ENCODE measurements at regions not wholly inside any gene's neighbourhood (a gene's known extent, or its start where the extent isn't known, plus 50 kb on each side); places are given as distances from the start of the nearest gene placed in this dataset.
"Not testable (repeated sequence)": the region's sequence is repeated elsewhere in the genome, so short reads cannot be mapped to it uniquely, and the experiment has no call there.

GRCh38 chr2:174680221-174680620 is 82.6 kb upstream of the WIPF1 start:
- peaks cover 19% of the 10 kb centered on the region for H3K36me3 Mint-ChIP-seq (ENCODE audit: low read depth)
- ATAC-seq (no peak), DNase-seq (no peak)
- H3K27ac Mint-ChIP-seq: peak overlapping the region; percentile 6
- H3K27me3 Mint-ChIP-seq: no peaks in the 10 kb centered on the region
- peaks cover 71% of the 10 kb centered on the region for H3K4me1 Mint-ChIP-seq
- H3K4me3 Mint-ChIP-seq: peak overlapping the region; percentile 80
- no peaks in the 10 kb centered on the region for H3K9me3 Mint-ChIP-seq

- Mint-ChIP-seq H3K27ac (peak overlapping the region; percentile 15), H3K27me3 (no peaks in the 10 kb centered on the region), H3K9me3 (no peaks in the 10 kb centered on the region), H3K36me3 (ENCODE audit: low read depth) (peaks cover 21% of the 10 kb centered on the region), H3K4me1 (peaks cover 58% of the 10 kb centered on the region), H3K4me3 (no peak overlapping the region)
- peak; percentile 34 for DNase-seq
- no peak for ATAC-seq
Measured at GRCh38 chr2:174678395-174678794, 80.8 kb upstream of the WIPF1 start.

- Mint-ChIP-seq H3K4me3 (no peak overlapping the region), H3K27me3 (no peaks in the 10 kb centered on the region), H3K36me3 (ENCODE audit: low read depth) (peaks cover 34% of the 10 kb centered on the region), H3K4me1 (peaks cover 41% of the 10 kb centered on the region), H3K27ac (peak overlapping the region; percentile 20), H3K9me3 (peaks cover 11% of the 10 kb centered on the region)
- no peak for ATAC-seq
- no peak for DNase-seq
Measured at GRCh38 chr2:174675615-174676014, 78.0 kb upstream of the WIPF1 start.

- Mint-ChIP-seq H3K27me3 (no peaks in the 10 kb centered on the region), H3K9me3 (peaks cover 11% of the 10 kb centered on the region), H3K4me3 (no peak overlapping the region), H3K36me3 (ENCODE audit: low read depth) (peaks cover 34% of the 10 kb centered on the region), H3K27ac (no peak overlapping the region), H3K4me1 (peaks cover 28% of the 10 kb centered on the region)
- no peak for DNase-seq
- no peak for ATAC-seq
Measured at GRCh38 chr2:174673876-174674275, 76.3 kb upstream of the WIPF1 start.

GRCh38 chr2:174673440-174673839 is 75.8 kb upstream of the WIPF1 start:
- peaks cover 11% of the 10 kb centered on the region for H3K9me3 Mint-ChIP-seq
- H3K27ac Mint-ChIP-seq: no peak overlapping the region
- DNase-seq (no peak), ATAC-seq (no peak)
- H3K4me3 Mint-ChIP-seq: no peak overlapping the region
- peaks cover 34% of the 10 kb centered on the region for H3K36me3 Mint-ChIP-seq (ENCODE audit: low read depth)
- peaks cover 25% of the 10 kb centered on the region for H3K4me1 Mint-ChIP-seq
- H3K27me3 Mint-ChIP-seq: no peaks in the 10 kb centered on the region

- H3K36me3 Mint-ChIP-seq (ENCODE audit: low read depth): peaks cover 28% of the 10 kb centered on the region
- DNase-seq, H3K4me3 Mint-ChIP-seq, H3K27me3 Mint-ChIP-seq, H3K27ac Mint-ChIP-seq, ATAC-seq: not testable (repeated sequence)
- peaks cover 11% of the 10 kb centered on the region for H3K9me3 Mint-ChIP-seq
- H3K4me1 Mint-ChIP-seq: peaks cover 30% of the 10 kb centered on the region
Measured at GRCh38 chr2:174671532-174671931, 73.9 kb upstream of the WIPF1 start.

- DNase-seq (no peak), ATAC-seq (no peak)
- Mint-ChIP-seq H3K4me3 (no peak overlapping the region), H3K36me3 (ENCODE audit: low read depth) (peaks cover 22% of the 10 kb centered on the region), H3K4me1 (peaks cover 25% of the 10 kb centered on the region), H3K27me3 (no peaks in the 10 kb centered on the region), H3K27ac (no peak overlapping the region), H3K9me3 (peaks cover 11% of the 10 kb centered on the region)
Measured at GRCh38 chr2:174670446-174670845, 72.8 kb upstream of the WIPF1 start.

- no peaks in the 10 kb centered on the region for H3K27me3 Mint-ChIP-seq
- ATAC-seq: no peak
Measured at GRCh38 chr2:174669336-174669735, 71.7 kb upstream of the WIPF1 start.

GRCh38 chr2:174668075-174668474 is 70.5 kb upstream of the WIPF1 start:
- peaks cover 40% of the 10 kb centered on the region for H3K4me1 Mint-ChIP-seq
- H3K9me3 Mint-ChIP-seq: peaks cover 11% of the 10 kb centered on the region
- DNase-seq (no peak), ATAC-seq (no peak)
- no peak overlapping the region for H3K4me3 Mint-ChIP-seq
- H3K36me3 Mint-ChIP-seq (ENCODE audit: low read depth): peaks cover 15% of the 10 kb centered on the region
- no peaks in the 10 kb centered on the region for H3K27me3 Mint-ChIP-seq
- no peak overlapping the region for H3K27ac Mint-ChIP-seq

More at GRCh38 chr2:174669336-174669735, 71.7 kb upstream of the WIPF1 start:
- Mint-ChIP-seq H3K36me3 (ENCODE audit: low read depth) (peaks cover 20% of the 10 kb centered on the region), H3K4me1 (peaks cover 29% of the 10 kb centered on the region), H3K4me3 (no peak overlapping the region), H3K9me3 (peaks cover 11% of the 10 kb centered on the region), H3K27ac (no peak overlapping the region)
- no peak for DNase-seq

GRCh38 chr2:174667250-174667860 is 69.8 kb upstream of the WIPF1 start:
- H3K27me3 Mint-ChIP-seq: no peaks in the 10 kb centered on the region
- no peak for DNase-seq
- H3K4me3 Mint-ChIP-seq: no peak overlapping the region

GRCh38 chr2:174666845-174667244 is 69.2 kb upstream of the WIPF1 start:
- DNase-seq (no peak), ATAC-seq (no peak)
- peaks cover under 1% of the 10 kb centered on the region for H3K9me3 Mint-ChIP-seq
- peaks cover 45% of the 10 kb centered on the region for H3K4me1 Mint-ChIP-seq
- no peak overlapping the region for H3K27ac Mint-ChIP-seq
- no peaks in the 10 kb centered on the region for H3K27me3 Mint-ChIP-seq
- H3K36me3 Mint-ChIP-seq (ENCODE audit: low read depth): peaks cover 4% of the 10 kb centered on the region
- H3K4me3 Mint-ChIP-seq: no peak overlapping the region

More at GRCh38 chr2:174667250-174667860, 69.8 kb upstream of the WIPF1 start:
- peak; percentile 70 for ATAC-seq
- H3K9me3 Mint-ChIP-seq: peaks cover 6% of the 10 kb centered on the region
- H3K4me1 Mint-ChIP-seq: peaks cover 45% of the 10 kb centered on the region
- peaks cover 8% of the 10 kb centered on the region for H3K36me3 Mint-ChIP-seq (ENCODE audit: low read depth)
- peak overlapping the region; percentile 15 for H3K27ac Mint-ChIP-seq

- peaks cover 2% of the 10 kb centered on the region for H3K36me3 Mint-ChIP-seq (ENCODE audit: low read depth)
- no peaks in the 10 kb centered on the region for H3K9me3 Mint-ChIP-seq
- no peak for ATAC-seq
- H3K4me1 Mint-ChIP-seq: peaks cover 47% of the 10 kb centered on the region
- H3K4me3 Mint-ChIP-seq: no peak overlapping the region
- no peaks in the 10 kb centered on the region for H3K27me3 Mint-ChIP-seq
- DNase-seq: no peak
- H3K27ac Mint-ChIP-seq: no peak overlapping the region
Measured at GRCh38 chr2:174666312-174666711, 68.7 kb upstream of the WIPF1 start.

GRCh38 chr2:174664084-174664759 is 66.6 kb upstream of the WIPF1 start:
- Mint-ChIP-seq H3K4me3 (no peak overlapping the region), H3K9me3 (no peaks in the 10 kb centered on the region), H3K27me3 (no peaks in the 10 kb centered on the region), H3K4me1 (peaks cover 54% of the 10 kb centered on the region), H3K27ac (peak overlapping the region; percentile 26), H3K36me3 (ENCODE audit: low read depth) (no peaks in the 10 kb centered on the region)
- DNase-seq (no peak), ATAC-seq (no peak)

- Mint-ChIP-seq H3K36me3 (ENCODE audit: low read depth) (peaks cover 2% of the 10 kb centered on the region), H3K27me3 (no peaks in the 10 kb centered on the region), H3K4me3 (no peak overlapping the region), H3K9me3 (no peaks in the 10 kb centered on the region), H3K27ac (no peak overlapping the region), H3K4me1 (peaks cover 55% of the 10 kb centered on the region)
- no peak for DNase-seq
- ATAC-seq: no peak
Measured at GRCh38 chr2:174663550-174663949, 65.9 kb upstream of the WIPF1 start.

GRCh38 chr2:174662859-174663258 is 65.3 kb upstream of the WIPF1 start:
- Mint-ChIP-seq H3K4me3 (no peak overlapping the region), H3K36me3 (ENCODE audit: low read depth) (peaks cover 2% of the 10 kb centered on the region)
- ATAC-seq: no peak

More at GRCh38 chr2:174662859-174663258, 65.3 kb upstream of the WIPF1 start:
- Mint-ChIP-seq H3K27ac (no peak overlapping the region), H3K4me1 (peaks cover 48% of the 10 kb centered on the region), H3K27me3 (no peaks in the 10 kb centered on the region), H3K9me3 (no peaks in the 10 kb centered on the region)
- no peak for DNase-seq
